Hematopoietic multipotent progenitor cell treated with erythropoietin and hydrocortisone succinate and interleukin-3 and kit ligand, for 8 days (in vitro differentiated cells): ENCODE measurements at regions not wholly inside any gene's neighbourhood (a gene's known extent, or its start where the extent isn't known, plus 50 kb on each side); places are given as distances from the start of the nearest gene placed in this dataset.

Experiments
- DNase-seq: peaks from one replicate; pipeline ENCODE4 v3.0.0-alpha.2; 2015

DNA sequence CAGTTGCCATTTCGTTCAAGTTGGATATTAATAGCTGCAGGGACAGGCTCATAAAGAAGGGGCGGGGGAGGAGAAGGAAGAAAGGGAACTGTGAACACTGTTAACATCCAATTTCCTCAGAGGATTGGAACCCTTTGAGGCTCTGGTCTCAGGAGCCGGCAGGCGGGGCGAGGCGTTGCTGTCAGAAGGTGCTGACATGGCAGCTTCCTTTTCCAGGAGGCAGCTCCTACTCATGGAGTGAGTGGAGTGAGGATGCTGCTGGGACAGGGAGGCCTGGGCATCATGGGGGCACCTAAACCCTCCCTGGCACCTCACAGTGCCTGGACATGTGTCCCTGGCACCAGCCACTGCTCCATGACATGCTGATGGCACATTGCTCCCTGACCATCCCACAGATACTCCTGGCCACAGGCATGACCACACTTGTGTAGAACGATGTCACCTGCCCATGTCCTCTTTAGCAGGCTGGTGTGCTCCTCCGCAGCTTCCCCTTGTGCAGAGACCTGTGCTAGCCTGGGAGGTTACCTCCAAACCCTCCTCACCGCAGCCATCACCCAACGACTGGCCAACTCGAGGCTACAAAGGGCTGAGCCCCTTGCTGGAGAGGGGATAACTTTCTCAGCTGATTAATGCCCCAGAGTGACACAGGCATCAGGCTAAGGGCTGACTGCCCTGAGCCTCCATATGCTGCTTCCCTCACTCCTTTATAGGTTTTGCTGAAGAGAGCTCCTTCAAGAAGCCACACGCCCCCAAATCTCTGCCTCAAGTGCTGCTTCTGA is 79.6 kb upstream of the NECTIN1 start:
- DNase-seq = no peak

DNA sequence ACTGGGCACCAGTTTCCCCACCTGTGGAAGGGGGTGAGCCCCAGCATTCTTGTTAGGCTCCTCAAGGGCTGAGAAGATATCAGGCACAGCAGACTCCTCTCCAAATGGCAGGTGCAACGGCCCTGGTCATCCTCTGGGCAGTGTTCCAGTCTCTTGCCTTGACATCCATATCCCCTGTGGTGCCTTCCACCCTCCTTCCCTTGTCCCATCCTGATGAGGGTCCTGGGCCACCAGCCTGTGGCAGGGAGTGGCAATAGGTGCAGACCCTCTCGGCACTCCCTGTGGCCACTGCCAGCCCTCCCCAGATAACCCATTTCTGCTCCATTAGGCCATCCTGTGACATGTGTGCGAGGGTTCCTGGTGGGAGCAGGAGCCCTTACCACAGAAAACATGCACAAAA is 78.8 kb upstream of the NECTIN1 start:
- DNase-seq = no peak

DNA sequence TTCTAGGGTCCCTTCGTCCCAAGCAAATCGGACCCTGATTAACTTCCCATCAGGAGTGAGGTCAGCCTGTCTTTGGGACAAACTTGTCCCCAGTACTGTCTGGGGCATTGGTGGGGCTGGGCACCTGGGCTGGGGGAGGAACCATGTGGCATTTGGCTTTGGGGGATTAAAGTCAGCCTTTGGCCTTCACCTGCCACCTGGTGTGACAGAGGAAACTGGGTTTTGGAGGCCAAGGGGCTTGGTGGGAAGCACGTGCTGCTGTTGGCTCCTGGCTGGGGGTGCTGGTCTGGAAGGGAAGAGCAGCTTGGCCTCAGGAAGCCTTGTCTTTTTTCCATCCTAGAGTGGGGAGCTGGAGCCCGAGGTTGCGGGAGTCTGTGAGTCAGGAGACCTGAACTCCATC is 78.4 kb upstream of the NECTIN1 start:
- DNase-seq = no peak

DNA sequence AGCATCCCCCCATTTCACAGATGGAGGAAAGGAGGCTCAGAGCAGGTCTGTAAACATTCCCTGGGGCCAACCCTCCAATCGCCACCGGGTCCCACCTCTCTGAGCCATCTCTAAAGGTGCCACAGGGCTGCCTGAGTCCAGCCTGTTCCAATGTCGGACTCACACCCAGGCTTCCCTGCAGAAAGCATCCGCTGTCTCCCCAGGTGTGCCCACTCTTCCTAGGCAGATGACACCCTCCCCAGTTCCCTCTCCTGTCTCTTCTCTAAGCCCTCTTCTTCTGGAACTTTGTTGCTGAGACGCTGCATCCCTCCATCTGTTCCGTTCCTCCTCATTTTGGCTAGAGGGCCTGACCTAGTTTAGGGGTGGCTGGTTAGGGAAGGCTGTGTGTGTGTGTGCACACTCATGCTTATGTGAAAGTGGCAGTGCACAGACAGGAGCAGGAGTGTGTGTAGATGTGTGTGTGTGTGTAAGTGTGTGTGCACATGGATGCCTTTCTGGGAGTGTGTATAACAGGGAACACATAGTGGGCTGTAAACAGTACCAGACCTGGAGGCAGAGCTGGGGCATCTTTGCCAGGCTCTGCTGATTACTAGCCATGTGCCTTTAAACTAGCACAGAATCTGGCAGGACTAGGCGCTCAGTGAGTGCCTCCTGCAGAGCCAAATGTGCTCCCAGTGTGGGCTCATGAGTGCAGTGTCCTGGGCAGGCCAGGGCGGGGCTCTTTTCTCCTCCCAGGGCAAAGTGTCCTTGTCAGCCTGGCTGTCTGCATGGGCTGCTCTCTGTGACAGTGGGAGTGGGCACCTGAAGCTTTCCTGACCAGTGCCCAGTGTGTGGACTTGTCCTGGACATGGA is 77.3 kb upstream of the NECTIN1 start:
- DNase-seq = no peak

DNA sequence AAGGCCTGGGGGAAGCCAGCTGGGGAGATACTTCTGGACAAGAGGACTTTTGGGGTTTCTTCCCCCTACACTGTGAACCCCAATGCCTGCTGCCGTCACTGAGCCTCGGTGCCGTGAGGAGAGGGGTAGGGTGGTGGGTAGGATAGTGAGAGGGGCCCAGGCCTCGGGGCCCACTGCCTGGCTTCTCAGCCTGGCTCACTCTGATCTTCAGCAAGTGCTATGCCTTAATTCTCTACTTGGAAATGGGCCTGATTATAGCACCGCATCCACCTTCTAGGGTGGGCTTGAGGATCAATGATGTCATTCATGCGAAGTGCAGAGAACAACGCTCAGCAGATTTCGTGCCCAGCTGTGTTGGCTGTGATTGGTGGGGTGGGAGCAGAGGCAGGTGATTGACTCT is 76.7 kb upstream of the NECTIN1 start:
- no peak for DNase-seq

DNA sequence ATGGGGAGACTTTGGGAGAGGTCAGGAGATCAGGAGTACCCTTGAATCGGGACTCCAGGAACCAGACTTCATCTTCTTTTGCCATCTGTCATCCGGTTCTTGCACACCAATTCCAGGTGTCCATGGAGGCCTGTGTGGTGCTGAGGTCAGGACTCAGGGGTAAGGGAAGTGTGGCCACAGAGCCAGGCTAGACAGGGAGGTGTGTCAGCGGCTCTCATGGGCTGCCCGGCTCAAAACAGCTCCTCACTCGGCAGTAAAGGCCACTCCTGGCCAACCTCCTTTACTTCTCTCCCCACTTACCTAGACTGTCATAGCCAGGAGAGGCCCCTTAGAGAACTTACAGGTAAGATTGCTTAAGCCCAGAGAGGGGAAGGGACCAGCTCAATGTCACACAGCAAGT is 75.7 kb upstream of the NECTIN1 start:
- no peak for DNase-seq

DNA sequence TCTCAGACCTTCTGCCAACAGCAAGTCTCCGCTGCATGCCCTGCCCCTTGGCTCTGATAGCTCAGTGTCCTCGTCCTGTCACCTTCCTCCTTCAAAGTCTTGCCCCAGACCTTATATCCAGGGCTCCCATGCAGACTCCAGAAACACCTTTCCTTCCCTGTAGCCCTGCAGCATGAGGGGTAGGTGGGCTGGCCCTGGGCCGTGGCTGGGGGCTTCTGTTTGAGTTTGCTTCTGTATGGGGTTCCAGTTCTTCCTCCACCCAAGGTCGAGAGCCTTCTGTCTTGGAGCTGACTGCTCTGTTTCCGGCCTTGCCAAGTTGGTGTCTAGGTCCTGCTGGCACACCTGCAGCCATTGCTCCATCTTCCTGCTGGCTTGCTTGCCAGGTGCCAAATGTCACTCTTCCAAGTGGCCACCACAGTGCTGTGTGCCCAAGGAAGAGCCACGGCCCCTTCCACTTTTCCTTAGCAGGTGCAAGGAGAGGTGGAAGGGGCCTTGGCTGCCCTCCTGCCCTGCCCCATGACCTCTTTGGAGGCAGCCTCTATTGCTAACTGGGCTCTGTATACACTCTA is 74.8 kb upstream of the NECTIN1 start:
- DNase-seq = no peak

DNA sequence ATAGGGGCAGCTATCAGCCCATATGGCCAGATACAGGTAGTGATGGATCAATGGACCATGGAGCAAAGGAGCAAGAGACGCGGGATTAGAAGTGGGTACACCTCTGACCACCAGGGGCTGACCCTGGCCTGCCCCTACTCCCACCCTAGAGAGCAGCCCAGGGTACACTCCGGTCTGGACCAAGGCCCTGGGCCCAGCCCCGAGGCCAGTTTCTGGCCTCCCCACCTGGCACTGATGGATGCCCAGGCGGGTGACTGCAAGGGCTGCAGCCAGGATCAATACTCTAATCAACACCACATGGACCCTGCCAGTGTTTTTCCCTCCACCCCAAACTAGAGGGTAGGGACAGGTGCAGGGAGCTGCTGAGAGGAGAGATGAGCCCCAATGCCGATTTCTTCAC is 74.1 kb upstream of the NECTIN1 start:
- DNase-seq = no peak

DNA sequence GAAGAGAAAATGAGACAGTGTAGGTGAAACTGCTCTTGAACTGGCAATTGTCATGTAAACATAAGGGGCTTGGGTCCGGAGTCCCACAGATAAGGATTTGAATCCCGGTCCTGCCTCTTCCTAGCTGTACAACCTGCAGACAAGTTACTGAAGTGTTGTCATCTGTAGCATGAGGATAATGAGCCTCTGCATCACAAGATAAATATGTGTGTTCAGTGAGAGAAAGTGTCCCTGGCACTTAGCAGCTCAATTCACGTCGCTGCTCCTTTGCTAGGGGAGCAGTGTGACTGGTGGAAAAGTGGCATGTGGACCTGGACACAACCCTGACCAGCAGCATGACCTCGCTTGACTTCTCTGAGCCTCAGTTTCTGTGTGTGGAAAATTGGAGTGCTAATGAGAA is 73.7 kb upstream of the NECTIN1 start:
- DNase-seq = no peak

DNA sequence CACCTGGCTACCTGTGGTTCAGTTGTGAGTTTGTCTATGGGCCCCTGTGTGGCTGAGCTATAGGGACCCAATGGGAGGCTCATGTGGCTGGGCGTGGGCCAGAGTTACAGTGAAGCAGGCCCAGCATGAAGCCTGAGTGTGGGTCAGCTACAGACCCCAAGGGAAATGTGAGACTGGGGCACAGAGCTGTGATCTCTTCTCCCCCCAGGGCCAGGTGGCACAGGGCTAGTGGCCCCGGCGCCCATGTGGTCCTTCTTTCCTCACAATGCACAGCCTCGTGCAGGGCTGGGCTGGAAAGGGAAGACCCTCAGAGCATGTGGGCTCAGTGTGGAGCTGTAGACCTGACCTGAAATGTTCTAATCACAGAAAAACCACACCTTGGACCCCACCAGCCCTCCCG is 71.6 kb upstream of the NECTIN1 start:
- DNase-seq = no peak

DNA sequence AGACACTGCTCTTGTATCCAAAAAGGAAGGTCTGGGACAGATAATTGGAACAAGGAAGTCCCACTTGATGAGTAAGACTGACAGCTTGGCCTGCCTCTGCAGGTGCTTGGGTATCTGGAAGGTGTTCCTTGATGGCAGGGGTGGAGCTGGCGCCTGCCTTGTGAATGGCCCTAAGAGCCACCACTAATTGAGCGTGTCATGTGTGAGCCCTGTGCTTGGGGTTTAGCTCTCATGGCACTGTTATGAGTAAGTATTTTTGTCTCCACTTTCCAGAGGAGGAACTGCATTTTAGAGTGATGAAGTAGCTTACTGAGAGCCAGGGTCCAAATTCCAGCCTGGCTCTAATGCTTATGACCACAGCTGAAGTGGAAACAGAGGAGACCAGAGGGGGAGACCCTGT is 71.2 kb upstream of the NECTIN1 start:
- DNase-seq = no peak

DNA sequence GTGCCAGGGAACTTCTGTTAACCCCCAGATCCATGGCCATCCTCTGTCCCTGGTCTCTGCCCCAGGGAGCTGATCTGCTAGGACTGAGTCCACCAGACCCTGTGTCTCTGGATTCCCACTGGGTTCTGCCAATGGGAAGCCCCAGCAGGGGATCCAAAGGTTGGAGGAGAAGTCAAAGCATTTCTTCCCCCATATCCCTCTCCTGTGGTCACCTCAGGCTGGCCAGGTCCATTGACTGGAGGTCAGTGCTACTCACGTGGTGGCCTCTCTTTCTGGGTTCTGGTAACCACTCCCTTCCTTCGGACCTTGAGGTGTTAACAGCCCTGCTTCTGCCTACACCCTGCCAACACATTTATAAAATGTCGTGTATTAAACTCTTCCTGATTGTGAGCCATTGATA is 69.7 kb upstream of the NECTIN1 start:
- no peak for DNase-seq

DNA sequence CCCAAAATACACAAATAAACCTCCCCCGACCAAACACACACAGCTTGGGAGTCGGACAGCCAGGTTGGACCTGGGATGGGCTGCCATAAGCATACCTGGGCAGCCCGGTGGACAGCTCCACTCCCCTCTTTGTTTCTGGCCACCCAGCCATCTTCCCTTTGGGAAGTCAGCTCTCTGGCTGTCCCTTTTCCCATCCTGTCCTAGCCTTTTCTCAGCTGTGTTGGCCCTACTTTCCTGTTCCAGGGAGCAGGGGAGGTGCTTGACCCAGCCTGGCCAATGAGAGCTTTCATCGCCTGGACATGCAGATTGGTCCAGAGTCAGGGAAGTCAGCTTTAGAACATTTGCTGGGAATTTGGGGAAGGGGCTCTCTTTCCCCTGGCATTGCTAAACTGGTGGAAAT is 68.7 kb upstream of the NECTIN1 start:
- DNase-seq = no peak

DNA sequence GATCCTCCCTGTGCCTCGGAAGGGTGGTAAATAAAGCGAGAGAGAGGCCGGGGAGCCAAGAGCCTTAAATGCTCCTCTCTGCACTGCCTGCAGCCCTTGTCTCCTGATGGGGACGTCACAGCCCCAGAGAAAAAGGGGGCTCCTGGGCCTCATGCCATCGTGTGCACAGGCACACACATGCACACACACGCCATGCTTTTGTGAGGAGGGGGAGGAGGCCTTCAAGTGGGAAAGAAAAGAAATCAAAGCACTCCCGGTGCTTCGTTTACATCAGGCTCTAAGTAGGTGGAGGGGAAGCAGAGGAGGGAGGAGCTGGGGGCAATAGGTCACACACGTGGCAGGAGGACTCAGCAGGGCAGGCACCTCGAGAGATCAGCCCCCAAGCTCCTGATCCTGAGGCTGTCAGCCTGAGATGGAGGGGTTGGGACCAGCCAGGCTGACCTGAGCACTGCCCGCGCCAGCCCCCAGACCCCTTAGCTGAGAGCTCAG is 68.2 kb upstream of the NECTIN1 start:
- DNase-seq = no peak

DNA sequence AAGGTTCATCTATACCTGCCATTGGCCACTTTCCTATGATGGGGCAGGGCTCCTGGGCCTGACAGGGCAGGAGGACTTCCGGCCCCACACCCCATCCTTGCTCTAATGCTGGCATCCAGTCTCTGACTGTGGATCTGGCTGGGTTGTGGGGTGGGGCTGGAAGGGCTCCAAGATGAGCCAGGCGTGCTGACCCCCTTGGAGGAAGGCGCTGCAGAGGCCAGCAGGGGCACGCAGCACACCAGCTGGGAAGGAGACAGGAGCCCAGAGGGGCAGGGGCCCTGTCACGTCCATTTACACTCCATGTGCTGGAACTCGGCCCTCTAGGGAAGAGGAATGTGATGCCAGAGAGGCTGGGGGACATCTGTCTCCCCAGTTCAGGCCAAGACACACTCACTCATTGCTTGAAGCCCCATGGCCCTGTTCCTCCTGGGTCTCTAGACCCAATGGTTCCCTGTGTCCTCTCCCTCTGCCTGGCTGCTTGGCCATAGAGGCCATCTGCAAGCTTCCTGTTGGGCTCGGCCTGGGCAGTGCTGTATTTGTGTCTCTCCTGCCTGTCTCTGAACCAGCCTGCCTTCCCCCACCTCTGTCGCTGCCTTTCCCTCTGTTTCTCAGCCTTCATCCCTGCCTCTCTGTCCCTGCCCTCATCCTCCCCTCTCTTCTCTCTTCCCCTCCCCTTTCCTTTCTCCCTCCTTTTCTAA is 67.5 kb upstream of the NECTIN1 start:
- no peak for DNase-seq

DNA sequence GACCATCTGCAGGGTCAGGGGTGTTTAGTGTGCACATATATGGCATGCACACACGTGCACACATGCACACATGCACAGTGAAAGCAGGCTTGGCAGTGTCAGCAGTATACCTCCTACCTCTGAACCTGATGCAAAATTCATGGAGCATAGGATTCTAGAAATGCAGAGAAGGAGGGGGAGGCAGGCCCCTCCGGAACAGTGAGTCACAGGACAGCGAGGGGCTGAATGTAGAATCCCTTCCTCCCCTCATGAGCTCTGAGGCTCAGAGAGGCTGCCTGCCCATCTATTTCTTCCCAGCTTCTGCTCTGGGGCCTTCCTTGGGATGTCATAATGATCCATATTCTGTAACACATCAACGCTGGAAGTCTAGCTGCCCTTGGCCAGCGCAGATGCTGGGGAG is 66.7 kb upstream of the NECTIN1 start:
- no peak for DNase-seq

DNA sequence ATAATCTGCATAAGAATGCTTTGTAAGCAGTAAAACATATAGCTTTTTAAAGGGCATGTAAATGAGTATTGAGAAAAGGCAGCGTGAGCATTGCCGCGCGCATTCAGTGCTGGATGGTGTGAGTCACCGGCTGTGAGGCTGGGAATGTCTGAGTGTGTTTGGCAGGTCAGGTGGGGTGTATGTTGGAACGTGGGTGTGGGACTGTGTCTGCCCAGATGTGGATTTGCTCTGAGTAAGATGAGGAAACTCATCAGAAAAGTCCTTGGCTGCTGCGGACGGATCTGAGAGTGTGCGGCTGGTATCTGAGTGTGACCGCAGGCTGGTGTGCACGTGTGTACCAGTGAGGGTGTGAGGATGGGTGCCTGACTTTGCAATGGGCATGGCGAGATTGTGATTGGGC is 66.2 kb upstream of the NECTIN1 start:
- DNase-seq = no peak

DNA sequence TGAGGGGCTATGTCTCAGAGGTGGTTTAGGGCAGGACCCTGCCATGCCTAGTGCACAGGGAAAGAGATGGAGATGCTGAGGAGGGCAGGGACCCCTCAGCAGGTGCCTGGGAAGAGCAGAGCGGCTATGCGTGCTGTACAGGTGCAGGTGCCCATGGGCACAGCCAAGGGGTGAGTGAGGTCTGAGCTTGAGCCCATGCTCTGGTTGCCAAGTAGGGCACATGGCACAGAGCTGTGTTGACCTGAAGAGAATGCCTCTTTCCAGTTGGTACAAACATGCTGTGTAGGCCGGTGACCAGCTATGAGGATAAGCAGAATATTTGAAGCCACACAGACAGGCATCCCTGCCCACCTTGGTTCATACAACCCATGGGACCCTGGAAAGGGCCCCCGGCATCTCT is 65.8 kb upstream of the NECTIN1 start:
- DNase-seq = no peak

DNA sequence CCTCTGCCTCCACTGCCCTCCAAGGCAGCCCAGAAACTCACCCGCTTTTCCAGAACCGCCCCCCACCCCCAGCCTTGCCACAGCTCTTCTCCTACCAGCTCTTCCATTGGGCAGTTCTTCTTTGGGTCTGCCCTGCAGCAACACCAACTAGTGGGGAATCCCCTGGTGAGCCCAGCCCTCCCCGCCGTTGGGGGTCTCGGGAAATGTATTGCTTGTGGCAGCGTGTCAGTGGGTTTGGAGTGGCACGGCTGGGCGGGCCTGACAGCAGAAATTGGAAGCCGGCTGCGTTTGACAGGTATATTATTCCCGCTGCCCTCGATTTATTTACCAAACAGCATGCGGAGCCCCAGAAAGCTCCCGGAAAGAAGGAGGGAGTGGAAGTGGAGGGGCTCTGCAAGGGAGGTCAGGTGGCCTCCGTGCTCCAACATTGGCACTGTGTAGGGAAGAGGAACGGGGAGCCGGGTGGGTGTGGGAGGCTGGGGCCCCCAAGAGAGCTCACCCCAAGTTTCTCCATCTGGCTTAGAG is 65.2 kb upstream of the NECTIN1 start:
- DNase-seq = no peak

DNA sequence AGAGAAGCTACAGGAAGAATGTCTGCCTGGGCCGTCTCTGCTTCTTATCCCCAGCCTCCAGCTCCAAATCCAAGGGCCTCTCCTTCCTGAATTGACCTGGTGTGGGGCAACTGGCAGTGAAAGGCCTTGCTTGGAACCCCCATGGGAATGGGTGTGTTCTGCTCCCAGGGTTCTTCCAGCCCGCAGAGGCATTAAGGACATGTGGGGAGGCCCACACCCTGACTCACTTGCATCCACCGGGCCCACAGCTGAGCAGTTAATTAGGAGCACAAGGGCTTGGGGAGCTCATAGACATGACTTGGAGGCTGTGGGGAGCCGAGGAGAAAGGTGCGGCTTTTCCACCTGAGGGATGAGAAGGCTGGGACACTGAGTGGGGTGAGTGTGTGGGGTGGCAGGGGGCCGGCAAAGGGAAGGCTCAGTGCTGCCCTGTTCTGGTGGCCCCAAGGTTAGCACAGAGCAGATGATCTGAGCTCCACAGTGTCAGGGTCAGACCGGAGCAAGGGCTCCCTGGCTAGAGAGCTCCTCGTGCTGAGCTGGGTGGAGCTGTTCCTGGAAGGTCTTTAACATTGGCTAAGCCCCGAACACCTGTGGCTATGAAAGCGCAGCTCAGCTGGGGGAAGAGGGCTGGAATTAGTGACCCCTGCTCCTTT is 64.5 kb upstream of the NECTIN1 start:
- DNase-seq = no peak

DNA sequence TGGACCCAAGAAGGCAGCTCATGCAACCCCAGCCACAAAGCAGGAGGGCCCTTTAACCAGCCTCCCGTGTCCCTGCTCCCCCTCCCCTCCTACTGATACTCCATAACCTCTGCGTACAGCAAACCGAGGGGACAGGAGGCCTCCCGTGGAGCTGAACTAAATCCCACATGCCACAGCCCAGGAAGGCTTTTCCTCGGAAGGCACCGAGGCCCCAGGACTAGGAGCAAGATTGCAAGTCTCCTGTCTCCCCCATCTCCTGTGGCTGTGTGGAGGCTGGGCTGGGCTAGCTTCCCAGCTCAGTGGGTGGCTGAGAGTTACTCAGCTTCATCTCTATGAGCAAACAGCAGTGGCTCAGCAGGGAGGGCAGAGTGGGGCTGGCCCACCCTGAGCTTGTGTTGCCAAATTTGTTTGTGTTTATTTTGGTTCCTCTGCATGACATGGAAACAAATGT is 62.7 kb upstream of the NECTIN1 start:
- no peak for DNase-seq

DNA sequence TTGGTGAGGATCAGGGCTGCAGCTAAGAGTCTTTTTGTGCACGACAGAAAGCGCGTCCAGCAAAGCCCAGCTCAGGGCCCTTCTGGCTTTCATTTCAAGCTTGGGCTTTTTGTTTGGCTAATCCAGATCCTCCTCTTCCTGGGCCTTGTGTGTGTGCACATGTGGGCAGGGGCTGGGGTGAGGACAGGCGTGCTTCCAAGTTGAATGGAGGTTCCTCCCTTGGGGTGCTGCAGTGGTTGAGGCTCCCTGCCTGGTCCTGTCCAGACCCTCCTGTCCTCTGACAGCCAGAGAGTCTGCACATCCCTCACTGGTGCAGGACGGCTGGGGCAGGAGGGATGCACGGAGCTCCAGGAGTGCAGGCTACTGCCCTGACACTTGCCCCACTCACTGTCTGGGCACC is 62.0 kb upstream of the NECTIN1 start:
- no peak for DNase-seq

DNA sequence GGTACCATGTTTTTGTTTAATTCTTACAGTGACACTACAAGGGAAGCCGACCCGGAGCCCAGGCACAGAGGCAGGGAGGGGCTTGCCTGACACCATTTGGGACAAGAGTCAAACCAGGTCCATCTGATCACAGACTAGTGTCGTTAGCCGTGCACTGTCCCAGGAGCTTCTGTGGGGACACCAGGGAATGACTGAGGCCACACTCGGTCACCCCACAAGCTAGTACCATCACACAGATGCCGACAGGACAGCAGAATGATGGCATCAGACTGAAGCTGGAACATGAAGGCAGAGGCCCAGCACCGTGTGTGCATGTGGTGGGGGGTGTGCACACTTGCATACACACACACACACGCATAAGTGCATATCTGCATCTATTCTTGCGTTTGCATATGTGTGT is 61.5 kb upstream of the NECTIN1 start:
- DNase-seq = no peak
